WTC11 (cell line): ENCODE measurements at regions not wholly inside any gene's neighbourhood (a gene's known extent, or its start where the extent isn't known, plus 50 kb on each side); places are given as distances from the start of the nearest gene placed in this dataset.

Source experiments
- ATAC-seq: fragments of 200-7000 bp; cut with Tn5 transposase; 2 replicates; pipeline ENCODE4 v1.10.0; 2021; ENCODE audit warnings: mild to moderate bottlenecking, moderate library complexity
- CTCF ChIA-PET: fragments of 300-600 bp; sonication (Branson Sonifier 250); formaldehyde crosslinking; loops from one replicate; lab custom pipeline; 2021; ENCODE audit warnings: antibody characterized with exemption; lab: Charles Lee
- POLR2A ChIA-PET: fragments of 350-600 bp; sonication (Branson Sonifier 250); formaldehyde crosslinking; loops from one replicate; lab custom pipeline; 2021; ENCODE audit warnings: antibody characterized with exemption; lab: Charles Lee
- DNase-seq: peaks from one replicate; pipeline ENCODE4 v3.0.0; 2021; ENCODE audit warnings: low spot score
- H3K27ac Mint-ChIP-seq: 2 replicates; pipeline ENCODE4 v1.8.0; 2021; ENCODE audit warnings: mixed read lengths
- H3K27me3 Mint-ChIP-seq: 2 replicates; pipeline ENCODE4 v1.8.0; 2021; ENCODE audit warnings: low read depth, mild to moderate bottlenecking, moderate library complexity, mixed read lengths
- H3K36me3 Mint-ChIP-seq: 2 replicates; pipeline ENCODE4 v1.8.0; 2021; ENCODE audit warnings: mixed read lengths
- H3K4me1 Mint-ChIP-seq: 2 replicates; pipeline ENCODE4 v1.8.0; 2022; ENCODE audit warnings: mixed read lengths
- H3K4me3 Mint-ChIP-seq: 2 replicates; pipeline ENCODE4 v1.8.0; 2021; ENCODE audit warnings: mild to moderate bottlenecking, moderate library complexity, mixed read lengths
- H3K9me3 Mint-ChIP-seq: 2 replicates; pipeline ENCODE4 v1.8.0; 2021; ENCODE audit warnings: mixed read lengths
- ARID4B ChIP-seq: sonication (generic); formaldehyde crosslinking; IDR thresholded peaks from 2 replicates; pipeline ENCODE4 v1.8.0; 2023; ENCODE audit warnings: missing genetic modification reagents, mild to moderate bottlenecking, borderline replicate concordance
- CREB1 ChIP-seq: sonication (generic); formaldehyde crosslinking; IDR thresholded peaks from 2 replicates; pipeline ENCODE4 v1.8.0; 2023; ENCODE audit warnings: mild to moderate bottlenecking, missing genetic modification reagents
- CTCF ChIP-seq: fragments of 200-600 bp; IDR thresholded peaks from 2 replicates; pipeline ENCODE4 v1.8.0; 2022; ENCODE audit warnings: antibody characterized with exemption
- FOXK1 ChIP-seq: sonication (generic); formaldehyde crosslinking; IDR thresholded peaks from 2 replicates; pipeline ENCODE4 v1.8.0; 2022; ENCODE audit warnings: mild to moderate bottlenecking, moderate library complexity, missing genetic modification reagents
- IRF2 ChIP-seq: sonication (generic); formaldehyde crosslinking; IDR thresholded peaks from 2 replicates; pipeline ENCODE4 v1.8.0; 2022; ENCODE audit warnings: low read depth, missing genetic modification reagents, borderline replicate concordance
- JUN ChIP-seq: sonication (generic); formaldehyde crosslinking; IDR thresholded peaks from 2 replicates; pipeline ENCODE4 v1.8.0; 2023; ENCODE audit warnings: mild to moderate bottlenecking, missing genetic modification reagents
- NR2C2 ChIP-seq: sonication (generic); formaldehyde crosslinking; IDR thresholded peaks from 2 replicates; pipeline ENCODE4 v1.8.0; 2022; ENCODE audit warnings: mild to moderate bottlenecking, missing genetic modification reagents
- RORB ChIP-seq: fragments of 250-450 bp; sonication (Bioruptor Pico); IDR thresholded peaks from 2 replicates; pipeline ENCODE4 v1.9.0; 2021; ENCODE audit warnings: mild to moderate bottlenecking
- SMAD3 ChIP-seq: sonication (generic); formaldehyde crosslinking; IDR thresholded peaks from 2 replicates; pipeline ENCODE4 v1.8.0; 2022; ENCODE audit warnings: missing genetic modification reagents, mild to moderate bottlenecking, borderline replicate concordance
- SP1 ChIP-seq: sonication (generic); formaldehyde crosslinking; conservative IDR thresholded peaks from 2 replicates; pipeline ENCODE4 v1.8.1; 2022; ENCODE audit warnings: missing genetic modification reagents
- TCF7 ChIP-seq: sonication (generic); formaldehyde crosslinking; IDR thresholded peaks from 2 replicates; pipeline ENCODE4 v1.8.0; 2022; ENCODE audit warnings: mild to moderate bottlenecking, low read depth, missing genetic modification reagents, moderate library complexity
- ZNF416 ChIP-seq: fragments of 250-450 bp; sonication (Bioruptor Pico); IDR thresholded peaks from 2 replicates; pipeline ENCODE4 v1.9.0; 2021; ENCODE audit warnings: mild to moderate bottlenecking, inconsistent platforms
- TF ChIP-seq, protein P1 (sequence below): fragments of 250-450 bp; sonication (Bioruptor Pico); conservative IDR thresholded peaks from 2 replicates; pipeline ENCODE4 v1.9.0; 2021; ENCODE audit warnings: mild to moderate bottlenecking
- TF ChIP-seq, protein P2 (sequence below): fragments of 250-450 bp; sonication (Bioruptor Pico); IDR thresholded peaks from 2 replicates; pipeline ENCODE4 v1.8.0; 2021; ENCODE audit warnings: mild to moderate bottlenecking

- Mint-ChIP-seq H3K27ac (no peak overlapping the region), H3K4me3 (no peak overlapping the region), H3K27me3 (peaks cover 4% of the 10 kb centered on the region; the same call in 1 of the 2 replicates)
- no peak for ATAC-seq
- POLR2A ChIA-PET = no interaction called here
- TF ChIP-seq, protein P1, sequence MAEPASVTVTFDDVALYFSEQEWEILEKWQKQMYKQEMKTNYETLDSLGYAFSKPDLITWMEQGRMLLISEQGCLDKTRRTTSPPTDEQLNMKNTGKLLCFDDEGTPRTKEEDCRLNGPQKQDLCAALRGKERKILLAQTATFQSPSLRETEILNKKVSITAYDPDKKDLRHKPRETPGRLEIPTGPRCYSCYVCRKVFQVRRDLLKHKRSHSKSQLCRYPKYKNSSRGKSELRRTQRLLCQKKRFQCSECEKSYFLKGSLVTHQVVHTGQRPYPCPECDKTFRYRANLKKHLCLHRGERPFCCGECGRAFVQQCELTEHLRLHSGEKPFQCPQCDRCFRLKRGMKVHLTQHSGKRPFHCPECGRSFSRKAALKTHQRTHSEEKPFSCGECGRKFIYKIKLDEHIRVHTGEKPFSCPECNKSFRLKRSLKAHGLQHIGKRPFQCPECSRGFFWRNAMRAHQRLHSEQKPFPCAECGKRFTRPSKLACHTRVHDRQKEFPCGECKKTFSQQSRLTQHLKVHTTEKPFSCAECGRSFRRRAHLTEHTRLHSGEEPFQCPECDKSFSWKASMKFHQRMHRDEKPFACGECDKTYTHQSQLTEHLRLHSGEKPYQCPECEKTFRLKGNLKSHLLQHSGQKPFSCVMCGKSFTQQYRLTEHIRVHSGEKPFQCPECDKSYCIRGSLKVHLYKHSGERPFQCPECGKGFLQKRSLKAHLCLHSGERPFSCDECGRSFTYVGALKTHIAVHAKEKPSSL (CRISPR knock-in tag) = no peak
- TF ChIP-seq, protein P2, sequence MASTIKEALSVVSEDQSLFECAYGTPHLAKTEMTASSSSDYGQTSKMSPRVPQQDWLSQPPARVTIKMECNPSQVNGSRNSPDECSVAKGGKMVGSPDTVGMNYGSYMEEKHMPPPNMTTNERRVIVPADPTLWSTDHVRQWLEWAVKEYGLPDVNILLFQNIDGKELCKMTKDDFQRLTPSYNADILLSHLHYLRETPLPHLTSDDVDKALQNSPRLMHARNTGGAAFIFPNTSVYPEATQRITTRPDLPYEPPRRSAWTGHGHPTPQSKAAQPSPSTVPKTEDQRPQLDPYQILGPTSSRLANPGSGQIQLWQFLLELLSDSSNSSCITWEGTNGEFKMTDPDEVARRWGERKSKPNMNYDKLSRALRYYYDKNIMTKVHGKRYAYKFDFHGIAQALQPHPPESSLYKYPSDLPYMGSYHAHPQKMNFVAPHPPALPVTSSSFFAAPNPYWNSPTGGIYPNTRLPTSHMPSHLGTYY = no peak
- TF ChIP-seq JUN (CRISPR knock-in tag) (no peak), IRF2 (CRISPR knock-in tag) (no peak), SP1 (CRISPR knock-in tag) (no peak), SMAD3 (no peak), CREB1 (CRISPR knock-in tag) (no peak)
- TF ChIP-seq, all 79 proteins: peak for 0
- no peak for DNase-seq
- H3K36me3 Mint-ChIP-seq = no peaks in the 10 kb centered on the region
- CTCF ChIA-PET = no interaction called here
- H3K9me3 Mint-ChIP-seq = peaks cover 13% of the 10 kb centered on the region; the same call in 1 of the 2 replicates
- H3K4me1 Mint-ChIP-seq = no peaks in the 10 kb centered on the region
Observed at GRCh38 chrX:55167124-55167803, 52.9 kb upstream of the PAGE5 start.

GRCh38 chrX:55167901-55168300 is 52.2 kb upstream of the PAGE5 start:
- Mint-ChIP-seq H3K4me3 (no peak overlapping the region), H3K27me3 (peaks cover 7% of the 10 kb centered on the region), H3K4me1 (no peaks in the 10 kb centered on the region), H3K9me3 (peaks cover 15% of the 10 kb centered on the region), H3K27ac (no peak overlapping the region), H3K36me3 (no peaks in the 10 kb centered on the region)
- DNase-seq (no peak), ATAC-seq (no peak)
- TF ChIP-seq CTCF (no peak), TCF7 (CRISPR knock-in tag) (no peak), ARID4B (no peak), FOXK1 (CRISPR knock-in tag) (no peak), ZNF416 (CRISPR knock-in tag) (no peak), RORB (CRISPR knock-in tag) (no peak), NR2C2 (CRISPR knock-in tag) (no peak)
- ChIA-PET POLR2A (no interaction called here), CTCF (no interaction called here)
